ENCODE measurements at regions not wholly inside any gene's neighbourhood (a gene's known extent, or its start where the extent isn't known, plus 50 kb on each side); places are given as distances from the start of the nearest gene placed in this dataset.

DNA sequence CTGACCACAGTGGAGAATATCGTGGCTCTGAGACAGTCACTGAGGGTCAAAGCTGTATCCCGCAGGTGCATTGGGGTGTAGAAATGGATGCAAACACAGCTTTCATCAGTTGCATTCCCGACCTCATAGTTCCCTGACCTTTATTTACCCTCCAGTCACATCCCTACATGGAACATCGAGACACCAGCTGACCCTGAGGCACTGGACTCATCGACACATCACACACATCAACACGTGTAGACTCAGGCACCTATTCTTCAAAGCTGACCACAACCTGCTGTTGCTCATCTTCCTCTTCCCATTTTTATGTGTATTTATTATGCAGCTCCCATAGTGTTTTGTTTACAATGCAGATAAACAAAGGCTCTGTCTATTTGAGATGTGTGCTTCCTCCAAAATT lies 396.9 kb upstream of the NRP1 start:
- TF ChIP-seq, protein P1, sequence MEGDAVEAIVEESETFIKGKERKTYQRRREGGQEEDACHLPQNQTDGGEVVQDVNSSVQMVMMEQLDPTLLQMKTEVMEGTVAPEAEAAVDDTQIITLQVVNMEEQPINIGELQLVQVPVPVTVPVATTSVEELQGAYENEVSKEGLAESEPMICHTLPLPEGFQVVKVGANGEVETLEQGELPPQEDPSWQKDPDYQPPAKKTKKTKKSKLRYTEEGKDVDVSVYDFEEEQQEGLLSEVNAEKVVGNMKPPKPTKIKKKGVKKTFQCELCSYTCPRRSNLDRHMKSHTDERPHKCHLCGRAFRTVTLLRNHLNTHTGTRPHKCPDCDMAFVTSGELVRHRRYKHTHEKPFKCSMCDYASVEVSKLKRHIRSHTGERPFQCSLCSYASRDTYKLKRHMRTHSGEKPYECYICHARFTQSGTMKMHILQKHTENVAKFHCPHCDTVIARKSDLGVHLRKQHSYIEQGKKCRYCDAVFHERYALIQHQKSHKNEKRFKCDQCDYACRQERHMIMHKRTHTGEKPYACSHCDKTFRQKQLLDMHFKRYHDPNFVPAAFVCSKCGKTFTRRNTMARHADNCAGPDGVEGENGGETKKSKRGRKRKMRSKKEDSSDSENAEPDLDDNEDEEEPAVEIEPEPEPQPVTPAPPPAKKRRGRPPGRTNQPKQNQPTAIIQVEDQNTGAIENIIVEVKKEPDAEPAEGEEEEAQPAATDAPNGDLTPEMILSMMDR (optimal IDR thresholded peaks at IDR 0.05 in 1 of 3, IDR thresholded peaks at IDR 0.05 in 1 of 3, conservative IDR thresholded peaks at IDR 0.05 in 1 of 3; ENCODE audit: extremely low read depth in 1 of 3, insufficient read depth in 2 of 3, low read length in 3 of 3), result no peak
- TF ChIP-seq EZH2 (IDR thresholded peaks at IDR 0.05; ENCODE audit: low read length), result no peak

All from keratinocyte (primary cell).